ENCODE measurements at regions not wholly inside any gene's neighbourhood (a gene's known extent, or its start where the extent isn't known, plus 50 kb on each side); places are given as distances from the start of the nearest gene placed in this dataset.

- Mint-ChIP-seq H3K9me3 (ENCODE audit: insufficient read depth) (no peaks in the 10 kb centered on the region), H3K36me3 (ENCODE audit: low read depth) (no peaks in the 10 kb centered on the region), H3K27ac (no peak overlapping the region), H3K4me3 (no peak overlapping the region), H3K27me3 (ENCODE audit: low read depth) (peaks cover 12% of the 10 kb centered on the region), H3K4me1 (ENCODE audit: low read depth) (peaks cover 6% of the 10 kb centered on the region)
- ChIA-PET CTCF (interaction anchor here (1.2 kb wide), 1 partner anchor 9 kb away, joined by 3 read pairs; no protein-coding TSS in a partner anchor), POLR2A (interaction anchor here (1.2 kb wide), 1 partner anchor 19 kb away, joined by 4 read pairs; no protein-coding TSS in a partner anchor)
- peak; percentile 36 for ATAC-seq
- peak; percentile 25 for DNase-seq
These were observed 374.0 kb upstream of the ASIC2 start for GRCh38 chr17:33667052-33667509.

- Mint-ChIP-seq H3K27ac (no peak overlapping the region), H3K9me3 (ENCODE audit: insufficient read depth) (no peaks in the 10 kb centered on the region), H3K36me3 (ENCODE audit: low read depth) (no peaks in the 10 kb centered on the region), H3K27me3 (ENCODE audit: low read depth) (peaks cover 12% of the 10 kb centered on the region), H3K4me3 (no peak overlapping the region), H3K4me1 (ENCODE audit: low read depth) (peaks cover 6% of the 10 kb centered on the region)
- ATAC-seq (no peak), DNase-seq (no peak)
- POLR2A ChIA-PET = interaction anchor here (1.2 kb wide), 1 partner anchor 19 kb away, joined by 4 read pairs; no protein-coding TSS in a partner anchor
- CTCF ChIA-PET = interaction anchor here (1.2 kb wide), 1 partner anchor 8 kb away, joined by 3 read pairs; no protein-coding TSS in a partner anchor
These were observed 374.6 kb upstream of the ASIC2 start for GRCh38 chr17:33667671-33668070.

- ChIA-PET POLR2A (interaction anchor here (1.2 kb wide), 1 partner anchor 18 kb away, joined by 4 read pairs; no protein-coding TSS in a partner anchor), CTCF (interaction anchor here (1.2 kb wide), 1 partner anchor 7 kb away, joined by 3 read pairs; no protein-coding TSS in a partner anchor)
- H3K9me3 Mint-ChIP-seq (ENCODE audit: insufficient read depth) = no peaks in the 10 kb centered on the region
- no peak for DNase-seq
- H3K4me1 Mint-ChIP-seq (ENCODE audit: low read depth) = peaks cover 6% of the 10 kb centered on the region
- peaks cover 15% of the 10 kb centered on the region for H3K27me3 Mint-ChIP-seq (ENCODE audit: low read depth)
- H3K27ac Mint-ChIP-seq = no peak overlapping the region
- no peaks in the 10 kb centered on the region for H3K36me3 Mint-ChIP-seq (ENCODE audit: low read depth)
- no peak for ATAC-seq
- no peak overlapping the region for H3K4me3 Mint-ChIP-seq
These were observed 375.4 kb upstream of the ASIC2 start for GRCh38 chr17:33668516-33668915.

GRCh38 chr17:33671491-33671890, 378.4 kb upstream of the ASIC2 start:
- H3K9me3 Mint-ChIP-seq (ENCODE audit: insufficient read depth) = no peaks in the 10 kb centered on the region
- peaks cover 6% of the 10 kb centered on the region for H3K4me1 Mint-ChIP-seq (ENCODE audit: low read depth)
- no peak overlapping the region for H3K27ac Mint-ChIP-seq
- H3K4me3 Mint-ChIP-seq = no peak overlapping the region
- ATAC-seq (no peak), DNase-seq (no peak)
- ChIA-PET POLR2A (no interaction called here), CTCF (no interaction called here)
- H3K36me3 Mint-ChIP-seq (ENCODE audit: low read depth) = no peaks in the 10 kb centered on the region
- H3K27me3 Mint-ChIP-seq (ENCODE audit: low read depth) = peaks cover 6% of the 10 kb centered on the region

- ChIA-PET CTCF (interaction anchor here (1.0 to 2.6 kb wide), 8 partner anchors 10 to 155 kb away, joined by 3 to 12 read pairs (median 4); no protein-coding TSS in a partner anchor), POLR2A (no interaction called here)
- Mint-ChIP-seq H3K27ac (no peak overlapping the region), H3K4me3 (no peak overlapping the region), H3K9me3 (ENCODE audit: insufficient read depth) (no peaks in the 10 kb centered on the region), H3K4me1 (ENCODE audit: low read depth) (no peaks in the 10 kb centered on the region), H3K27me3 (ENCODE audit: low read depth) (peaks cover 4% of the 10 kb centered on the region), H3K36me3 (ENCODE audit: low read depth) (no peaks in the 10 kb centered on the region)
- ATAC-seq = peak; percentile 57
- DNase-seq = peak; percentile 62
These were observed 381.6 kb upstream of the ASIC2 start for GRCh38 chr17:33674685-33675084.

- ATAC-seq (no peak), DNase-seq (no peak)
- ChIA-PET CTCF (interaction anchor here (1.2 kb wide), 1 partner anchor 9 kb away, joined by 3 read pairs; no protein-coding TSS in a partner anchor), POLR2A (no interaction called here)
- H3K4me3 Mint-ChIP-seq = no peak overlapping the region
- no peak overlapping the region for H3K27ac Mint-ChIP-seq
- H3K27me3 Mint-ChIP-seq (ENCODE audit: low read depth) = peaks cover 4% of the 10 kb centered on the region
- no peaks in the 10 kb centered on the region for H3K4me1 Mint-ChIP-seq (ENCODE audit: low read depth)
- H3K36me3 Mint-ChIP-seq (ENCODE audit: low read depth) = no peaks in the 10 kb centered on the region
- no peaks in the 10 kb centered on the region for H3K9me3 Mint-ChIP-seq (ENCODE audit: insufficient read depth)
These were observed 383.3 kb upstream of the ASIC2 start for GRCh38 chr17:33676444-33676843.

- no peaks in the 10 kb centered on the region for H3K27me3 Mint-ChIP-seq (ENCODE audit: low read depth)
- H3K27ac Mint-ChIP-seq = no peak overlapping the region
- H3K4me3 Mint-ChIP-seq = no peak overlapping the region
- CTCF ChIA-PET = no interaction called here
- no peaks in the 10 kb centered on the region for H3K9me3 Mint-ChIP-seq (ENCODE audit: insufficient read depth)
- no peak for ATAC-seq
- no peaks in the 10 kb centered on the region for H3K36me3 Mint-ChIP-seq (ENCODE audit: low read depth)
- H3K4me1 Mint-ChIP-seq (ENCODE audit: low read depth) = no peaks in the 10 kb centered on the region
- POLR2A ChIA-PET = no interaction called here
- DNase-seq = no peak
These were observed 386.5 kb upstream of the ASIC2 start for GRCh38 chr17:33679595-33679994.

- ChIA-PET CTCF (no interaction called here), POLR2A (no interaction called here)
- Mint-ChIP-seq H3K36me3 (ENCODE audit: low read depth) (no peaks in the 10 kb centered on the region), H3K4me3 (no peak overlapping the region), H3K27me3 (ENCODE audit: low read depth) (no peaks in the 10 kb centered on the region), H3K27ac (no peak overlapping the region), H3K4me1 (ENCODE audit: low read depth) (no peaks in the 10 kb centered on the region), H3K9me3 (ENCODE audit: insufficient read depth) (no peaks in the 10 kb centered on the region)
- no peak for ATAC-seq
- no peak for DNase-seq
These were observed 387.4 kb upstream of the ASIC2 start for GRCh38 chr17:33680472-33680871.

- H3K36me3 Mint-ChIP-seq (ENCODE audit: low read depth) = no peaks in the 10 kb centered on the region
- H3K27me3 Mint-ChIP-seq (ENCODE audit: low read depth) = no peaks in the 10 kb centered on the region
- ChIA-PET POLR2A (no interaction called here), CTCF (no interaction called here)
- no peaks in the 10 kb centered on the region for H3K9me3 Mint-ChIP-seq (ENCODE audit: insufficient read depth)
- H3K27ac Mint-ChIP-seq = no peak overlapping the region
- no peak for DNase-seq
- H3K4me1 Mint-ChIP-seq (ENCODE audit: low read depth) = no peaks in the 10 kb centered on the region
- no peak overlapping the region for H3K4me3 Mint-ChIP-seq
- no peak for ATAC-seq
These were observed 389.5 kb upstream of the ASIC2 start for GRCh38 chr17:33682599-33682998.

GRCh38 chr17:33684735-33685134, 391.6 kb upstream of the ASIC2 start:
- Mint-ChIP-seq H3K4me3 (no peak overlapping the region), H3K9me3 (ENCODE audit: insufficient read depth) (no peaks in the 10 kb centered on the region), H3K27me3 (ENCODE audit: low read depth) (no peaks in the 10 kb centered on the region), H3K36me3 (ENCODE audit: low read depth) (no peaks in the 10 kb centered on the region), H3K27ac (no peak overlapping the region), H3K4me1 (ENCODE audit: low read depth) (no peaks in the 10 kb centered on the region)
- DNase-seq (no peak), ATAC-seq (no peak)
- ChIA-PET POLR2A (no interaction called here), CTCF (interaction anchor here (0.6 to 2.3 kb wide), 3 partner anchors 10 to 124 kb away, joined by 3 to 12 read pairs (median 3); no protein-coding TSS in a partner anchor)

GRCh38 chr17:33686171-33686570, 393.1 kb upstream of the ASIC2 start:
- Mint-ChIP-seq H3K27me3 (ENCODE audit: low read depth) (no peaks in the 10 kb centered on the region), H3K36me3 (ENCODE audit: low read depth) (no peaks in the 10 kb centered on the region), H3K27ac (no peak overlapping the region), H3K4me1 (ENCODE audit: low read depth) (no peaks in the 10 kb centered on the region), H3K4me3 (no peak overlapping the region), H3K9me3 (ENCODE audit: insufficient read depth) (no peaks in the 10 kb centered on the region)
- CTCF ChIA-PET = interaction anchor here (1.0 to 1.5 kb wide), 2 partner anchors 11 to 14 kb away, joined by 3 to 4 read pairs; no protein-coding TSS in a partner anchor
- POLR2A ChIA-PET = interaction anchor here (1.0 kb wide), 1 partner anchor 18 kb away, joined by 4 read pairs; no protein-coding TSS in a partner anchor
- no peak for ATAC-seq
- DNase-seq = peak; percentile 40

- H3K36me3 Mint-ChIP-seq (ENCODE audit: low read depth) = no peaks in the 10 kb centered on the region
- ATAC-seq (no peak), DNase-seq (no peak)
- H3K4me1 Mint-ChIP-seq (ENCODE audit: low read depth) = no peaks in the 10 kb centered on the region
- H3K27me3 Mint-ChIP-seq (ENCODE audit: low read depth) = no peaks in the 10 kb centered on the region
- POLR2A ChIA-PET = no interaction called here
- H3K27ac Mint-ChIP-seq = no peak overlapping the region
- CTCF ChIA-PET = no interaction called here
- H3K4me3 Mint-ChIP-seq = no peak overlapping the region
- H3K9me3 Mint-ChIP-seq (ENCODE audit: insufficient read depth) = no peaks in the 10 kb centered on the region
These were observed 394.7 kb upstream of the ASIC2 start for GRCh38 chr17:33687831-33688230.

- DNase-seq (no peak), ATAC-seq (no peak)
- no peak overlapping the region for H3K27ac Mint-ChIP-seq
- no peaks in the 10 kb centered on the region for H3K36me3 Mint-ChIP-seq (ENCODE audit: low read depth)
- no peaks in the 10 kb centered on the region for H3K4me1 Mint-ChIP-seq (ENCODE audit: low read depth)
- H3K9me3 Mint-ChIP-seq (ENCODE audit: insufficient read depth) = no peaks in the 10 kb centered on the region
- ChIA-PET POLR2A (no interaction called here), CTCF (no interaction called here)
- no peaks in the 10 kb centered on the region for H3K27me3 Mint-ChIP-seq (ENCODE audit: low read depth)
- H3K4me3 Mint-ChIP-seq = no peak overlapping the region
These were observed 395.7 kb upstream of the ASIC2 start for GRCh38 chr17:33688771-33689170.

Measured in activated CD8-positive, alpha-beta T cell treated with anti-CD3 and anti-CD28 coated beads, Interleukin-2, amount 10 ng/mL, durations not matched to agents 7 days and 5 days (primary cell).